Kidney (tissue), 13 donors: ENCODE measurements at regions not wholly inside any gene's neighbourhood (a gene's known extent, or its start where the extent isn't known, plus 50 kb on each side); places are given as distances from the start of the nearest gene placed in this dataset.

Source experiments
- DNase-seq, 5 donors: peaks; one replicate each; pipeline ENCODE4 v3.0.0-alpha.2; 2013 to 2020
- FAIRE-seq: peaks from 2 replicates; lab custom pipeline; 2012; peaks lifted over from hg19 to GRCh38; lab: Jason Lieb, UNC
- H3K27ac ChIP-seq, 2 donors: one replicate each; pipeline ENCODE4 v1.7.0; 2013; ENCODE audit warnings: low read depth in 2 of 2, low read length in 2 of 2, inconsistent platforms in 1 of 2
- H3K27me3 ChIP-seq: one replicate; pipeline ENCODE4 v1.7.1; 2013; ENCODE audit warnings: low read length, inconsistent platforms; ENCODE audit not compliant: control insufficient read depth, insufficient read depth
- H3K36me3 ChIP-seq, 3 donors: one replicate each; pipeline versions ENCODE4 v1.7.0 to v1.7.1; 2013; ENCODE audit warnings: low read length in 3 of 3, control low read depth in 1 of 3, inconsistent platforms in 1 of 3; ENCODE audit not compliant: insufficient read depth in 3 of 3, control insufficient read depth in 2 of 3
- H3K4me1 ChIP-seq, 3 donors: one replicate each; pipeline versions ENCODE4 v1.7.0 to v1.7.1; 2013; ENCODE audit warnings: low read length in 3 of 3, inconsistent platforms in 1 of 3, low read depth in 1 of 3; ENCODE audit not compliant: control insufficient read depth in 2 of 3, insufficient read depth in 2 of 3
- H3K4me3 ChIP-seq, 3 donors: one replicate each; pipeline versions ENCODE4 v1.7.0 to v1.8.1; 2013; ENCODE audit warnings: low read length in 3 of 3, control low read depth in 1 of 3, inconsistent platforms in 1 of 3
- H3K9ac ChIP-seq, 3 donors: one replicate each; pipeline versions ENCODE4 v1.7.0 to v1.7.1; 2013; ENCODE audit warnings: low read length in 3 of 3, control low read depth in 1 of 3, inconsistent platforms in 1 of 3
- H3K9me3 ChIP-seq, 3 donors: one replicate each; pipeline versions ENCODE4 v1.7.0 to v1.7.1; 2013; ENCODE audit warnings: low read length in 3 of 3, control low read depth in 1 of 3, inconsistent platforms in 1 of 3; ENCODE audit not compliant: control insufficient read depth in 2 of 3, insufficient read depth in 1 of 3
- intact Hi-C: fragments of 100-400 bp; cut with DNase I; formaldehyde crosslinking; loops from one replicate; pipeline ENCODE4 v1.11.1; 2022
- TF ChIP-seq, protein P1 (sequence below): IDR thresholded peaks from 3 replicates; pipeline ENCODE4 v1.5.1; 2012; ENCODE audit warnings: mild to moderate bottlenecking, moderate library complexity, borderline replicate concordance; ENCODE audit not compliant: insufficient read depth; ENCODE audit errors: extremely low read depth
- donor health status: control.
- donor health status: control.
- donor health status: control.
- donor health status: control.
- donor health status: control.
- donor health status: DM: yes; HTN: yes; CAD: no.
- donor health status: Normal renal cell carcinoma (clear cell type).

GRCh38 chr21:27787046-27787445 is 820.2 kb upstream of the ADAMTS5 start:
- Histone ChIP-seq H3K36me3 (no peaks in the 10 kb centered on the region), H3K27me3 (no peaks in the 10 kb centered on the region), H3K9me3 (peaks cover 0 to 4% (median 0%) of the 10 kb centered on the region in 3 donors), H3K4me3 (no peak overlapping the region), H3K4me1 (no peaks in the 10 kb centered on the region), H3K27ac (no peak overlapping the region), H3K9ac (no peak overlapping the region)
- FAIRE-seq (no peak), DNase-seq (no peak)
- intact Hi-C loops: no loop called here
- TF ChIP-seq, protein P1, sequence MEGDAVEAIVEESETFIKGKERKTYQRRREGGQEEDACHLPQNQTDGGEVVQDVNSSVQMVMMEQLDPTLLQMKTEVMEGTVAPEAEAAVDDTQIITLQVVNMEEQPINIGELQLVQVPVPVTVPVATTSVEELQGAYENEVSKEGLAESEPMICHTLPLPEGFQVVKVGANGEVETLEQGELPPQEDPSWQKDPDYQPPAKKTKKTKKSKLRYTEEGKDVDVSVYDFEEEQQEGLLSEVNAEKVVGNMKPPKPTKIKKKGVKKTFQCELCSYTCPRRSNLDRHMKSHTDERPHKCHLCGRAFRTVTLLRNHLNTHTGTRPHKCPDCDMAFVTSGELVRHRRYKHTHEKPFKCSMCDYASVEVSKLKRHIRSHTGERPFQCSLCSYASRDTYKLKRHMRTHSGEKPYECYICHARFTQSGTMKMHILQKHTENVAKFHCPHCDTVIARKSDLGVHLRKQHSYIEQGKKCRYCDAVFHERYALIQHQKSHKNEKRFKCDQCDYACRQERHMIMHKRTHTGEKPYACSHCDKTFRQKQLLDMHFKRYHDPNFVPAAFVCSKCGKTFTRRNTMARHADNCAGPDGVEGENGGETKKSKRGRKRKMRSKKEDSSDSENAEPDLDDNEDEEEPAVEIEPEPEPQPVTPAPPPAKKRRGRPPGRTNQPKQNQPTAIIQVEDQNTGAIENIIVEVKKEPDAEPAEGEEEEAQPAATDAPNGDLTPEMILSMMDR: no peak

GRCh38 chr21:27779606-27780005 is 812.7 kb upstream of the ADAMTS5 start:
- Histone ChIP-seq H3K4me1 (peaks cover 0 to 5% (median 0%) of the 10 kb centered on the region in 3 donors), H3K27me3 (no peaks in the 10 kb centered on the region), H3K9me3 (no peaks in the 10 kb centered on the region), H3K36me3 (no peaks in the 10 kb centered on the region), H3K4me3 (no peak overlapping the region), H3K27ac (no peak overlapping the region), H3K9ac (no peak overlapping the region)
- no peak for DNase-seq
- TF ChIP-seq, protein P1: no peak
- FAIRE-seq: no peak
- intact Hi-C loops: no loop called here

- intact Hi-C loops: no loop called here
- DNase-seq: peak in 1 of 5 donors; percentile 61
- Histone ChIP-seq H3K36me3 (no peaks in the 10 kb centered on the region), H3K9ac (no peak overlapping the region), H3K4me3 (no peak overlapping the region), H3K9me3 (no peaks in the 10 kb centered on the region), H3K27ac (peak overlapping the region in 1 of 2 donors; percentile 46), H3K4me1 (peaks cover 0 to 5% (median 0%) of the 10 kb centered on the region in 3 donors), H3K27me3 (no peaks in the 10 kb centered on the region)
- TF ChIP-seq, protein P1: no peak
- FAIRE-seq: no peak
Observed at GRCh38 chr21:27776925-27777553, 810.2 kb upstream of the ADAMTS5 start.
